ENCODE measurements at regions not wholly inside any gene's neighbourhood (a gene's known extent, or its start where the extent isn't known, plus 50 kb on each side); places are given as distances from the start of the nearest gene placed in this dataset.
A peak's percentile ranks its signal among the peaks of the same experiment; 100 is the strongest.

GRCh38 chr9:73074176-73074708 lies 77.4 kb upstream of the ANXA1 start:
- H3K27ac Mint-ChIP-seq = no peak overlapping the region
- Histone ChIP-seq H3K9ac (ENCODE audit: extremely low read depth, low read length, poor library complexity, severe bottlenecking) (no peak overlapping the region), H3K4me1 (ENCODE audit: control insufficient read depth, insufficient read depth, low read length) (no peaks in the 10 kb centered on the region), H3K36me3 (ENCODE audit: control insufficient read depth, insufficient read depth, low read length) (no peaks in the 10 kb centered on the region), H3K27ac (ENCODE audit: low read depth, low read length) (no peak overlapping the region), H3K9me3 (ENCODE audit: control insufficient read depth, low read length) (no peaks in the 10 kb centered on the region), H3K4me3 (ENCODE audit: low read length) (no peak overlapping the region), H3K27me3 (ENCODE audit: control insufficient read depth, insufficient read depth, low read length, poor library complexity, severe bottlenecking) (peaks cover 14% of the 10 kb centered on the region)
- peaks cover 12% of the 10 kb centered on the region for H3K27me3 Mint-ChIP-seq (ENCODE audit: insufficient read depth)
- H3K4me1 Mint-ChIP-seq = no peaks in the 10 kb centered on the region
- DNase-seq = no peak
- H3K4me3 Mint-ChIP-seq = no peak overlapping the region
- H3K36me3 Mint-ChIP-seq (ENCODE audit: low read depth) = no peaks in the 10 kb centered on the region
- H3K9me3 Mint-ChIP-seq = no peaks in the 10 kb centered on the region
- 97 to 100% methylated on average over 1 of the region's 2 CpGs for WGBS, 2 experiments (ENCODE audit: insufficient coverage in 1 of 2, insufficient read length in 1 of 2)
- no peak for TF ChIP-seq CTCF (conservative IDR thresholded peaks at IDR 0.05)

- peaks cover 14% of the 10 kb centered on the region for H3K27me3 ChIP-seq (ENCODE audit: control insufficient read depth, insufficient read depth, low read length, poor library complexity, severe bottlenecking)
- no peak overlapping the region for H3K27ac ChIP-seq (ENCODE audit: low read depth, low read length)
- no peaks in the 10 kb centered on the region for H3K9me3 Mint-ChIP-seq
- TF ChIP-seq CTCF (conservative IDR thresholded peaks at IDR 0.05) = no peak
- no peaks in the 10 kb centered on the region for H3K9me3 ChIP-seq (ENCODE audit: control insufficient read depth, low read length)
- H3K4me1 Mint-ChIP-seq = peaks cover 5% of the 10 kb centered on the region
- no peaks in the 10 kb centered on the region for H3K36me3 ChIP-seq (ENCODE audit: control insufficient read depth, insufficient read depth, low read length)
- H3K4me1 ChIP-seq (ENCODE audit: control insufficient read depth, insufficient read depth, low read length) = no peaks in the 10 kb centered on the region
- no peak overlapping the region for H3K27ac Mint-ChIP-seq
- peaks cover 12% of the 10 kb centered on the region for H3K27me3 Mint-ChIP-seq (ENCODE audit: insufficient read depth)
- no peak overlapping the region for H3K4me3 Mint-ChIP-seq
- H3K9ac ChIP-seq (ENCODE audit: extremely low read depth, low read length, poor library complexity, severe bottlenecking) = no peak overlapping the region
- H3K4me3 ChIP-seq (ENCODE audit: low read length) = no peak overlapping the region
- WGBS, 2 experiments (ENCODE audit: insufficient coverage in 1 of 2, insufficient read length in 1 of 2) = 90 to 94% methylated on average over 3 to 5 of the region's 5 CpGs
- H3K36me3 Mint-ChIP-seq (ENCODE audit: low read depth) = no peaks in the 10 kb centered on the region
- DNase-seq = no peak
These were observed 78.1 kb upstream of the ANXA1 start for GRCh38 chr9:73073337-73074175.

GRCh38 chr9:73067074-73067473 lies 84.6 kb upstream of the ANXA1 start:
- peaks cover 12% of the 10 kb centered on the region for H3K27me3 Mint-ChIP-seq (ENCODE audit: insufficient read depth)
- peaks cover 14% of the 10 kb centered on the region for H3K27me3 ChIP-seq (ENCODE audit: control insufficient read depth, insufficient read depth, low read length, poor library complexity, severe bottlenecking)
- H3K27ac ChIP-seq (ENCODE audit: low read depth, low read length) = no peak overlapping the region
- H3K4me3 ChIP-seq (ENCODE audit: low read length) = no peak overlapping the region
- no peaks in the 10 kb centered on the region for H3K36me3 Mint-ChIP-seq (ENCODE audit: low read depth)
- H3K9me3 ChIP-seq (ENCODE audit: control insufficient read depth, low read length) = no peaks in the 10 kb centered on the region
- DNase-seq = peak; percentile 64
- H3K27ac Mint-ChIP-seq = no peak overlapping the region
- peak; percentile 57 for TF ChIP-seq CTCF (conservative IDR thresholded peaks at IDR 0.05)
- H3K9me3 Mint-ChIP-seq = peaks cover 2% of the 10 kb centered on the region
- H3K4me1 ChIP-seq (ENCODE audit: control insufficient read depth, insufficient read depth, low read length) = peaks cover 10% of the 10 kb centered on the region
- H3K4me3 Mint-ChIP-seq = no peak overlapping the region
- WGBS, 2 experiments (ENCODE audit: insufficient coverage in 1 of 2, insufficient read length in 1 of 2) = 87% methylated on average over 2 of the region's 2 CpGs; no CpG with 5 or more reads in 1 of the 2 experiments
- H3K9ac ChIP-seq (ENCODE audit: extremely low read depth, low read length, poor library complexity, severe bottlenecking) = no peak overlapping the region
- peaks cover 31% of the 10 kb centered on the region for H3K4me1 Mint-ChIP-seq
- no peaks in the 10 kb centered on the region for H3K36me3 ChIP-seq (ENCODE audit: control insufficient read depth, insufficient read depth, low read length)

Measured in endodermal cell (in vitro differentiated cells).